Activated T-cell treated with anti-CD3 and anti-CD28 coated beads, Interleukin-2, amount 50 U/mL, for 24 hours (primary cell): ENCODE measurements at regions not wholly inside any gene's neighbourhood (a gene's known extent, or its start where the extent isn't known, plus 50 kb on each side); places are given as distances from the start of the nearest gene placed in this dataset.

ENCODE experiments used
- DNase-seq: peaks from one replicate; pipeline ENCODE4 v3.0.0-alpha.2; 2020
- H3K27ac Mint-ChIP-seq: 2 replicates; pipeline ENCODE4 v1.8.0; 2020; ENCODE audit warnings: mild to moderate bottlenecking, mixed read lengths
- H3K27me3 Mint-ChIP-seq: 2 replicates; pipeline ENCODE4 v1.8.0; 2020; ENCODE audit warnings: mixed read lengths
- H3K36me3 Mint-ChIP-seq: 2 replicates; pipeline ENCODE4 v1.8.0; 2020; ENCODE audit warnings: low read depth, mixed read lengths
- H3K4me1 Mint-ChIP-seq: 2 replicates; pipeline ENCODE4 v1.8.0; 2020; ENCODE audit warnings: low read depth, mixed read lengths
- H3K4me3 Mint-ChIP-seq: 2 replicates; pipeline ENCODE4 v1.8.0; 2020; ENCODE audit warnings: mild to moderate bottlenecking, moderate library complexity, mixed read lengths
- H3K9me3 Mint-ChIP-seq: 2 replicates; pipeline ENCODE4 v1.8.0; 2020; ENCODE audit warnings: mixed read lengths

- no peak overlapping the region for H3K27ac Mint-ChIP-seq
- H3K4me3 Mint-ChIP-seq, result no peak overlapping the region
- no peaks in the 10 kb centered on the region for H3K9me3 Mint-ChIP-seq
- no peak for DNase-seq
- no peaks in the 10 kb centered on the region for H3K4me1 Mint-ChIP-seq
- H3K27me3 Mint-ChIP-seq, result peaks cover 6% of the 10 kb centered on the region
- no peaks in the 10 kb centered on the region for H3K36me3 Mint-ChIP-seq
Measured at GRCh38 chr3:160105907-160106584, 117.4 kb downstream of the IL12A start.

DNA sequence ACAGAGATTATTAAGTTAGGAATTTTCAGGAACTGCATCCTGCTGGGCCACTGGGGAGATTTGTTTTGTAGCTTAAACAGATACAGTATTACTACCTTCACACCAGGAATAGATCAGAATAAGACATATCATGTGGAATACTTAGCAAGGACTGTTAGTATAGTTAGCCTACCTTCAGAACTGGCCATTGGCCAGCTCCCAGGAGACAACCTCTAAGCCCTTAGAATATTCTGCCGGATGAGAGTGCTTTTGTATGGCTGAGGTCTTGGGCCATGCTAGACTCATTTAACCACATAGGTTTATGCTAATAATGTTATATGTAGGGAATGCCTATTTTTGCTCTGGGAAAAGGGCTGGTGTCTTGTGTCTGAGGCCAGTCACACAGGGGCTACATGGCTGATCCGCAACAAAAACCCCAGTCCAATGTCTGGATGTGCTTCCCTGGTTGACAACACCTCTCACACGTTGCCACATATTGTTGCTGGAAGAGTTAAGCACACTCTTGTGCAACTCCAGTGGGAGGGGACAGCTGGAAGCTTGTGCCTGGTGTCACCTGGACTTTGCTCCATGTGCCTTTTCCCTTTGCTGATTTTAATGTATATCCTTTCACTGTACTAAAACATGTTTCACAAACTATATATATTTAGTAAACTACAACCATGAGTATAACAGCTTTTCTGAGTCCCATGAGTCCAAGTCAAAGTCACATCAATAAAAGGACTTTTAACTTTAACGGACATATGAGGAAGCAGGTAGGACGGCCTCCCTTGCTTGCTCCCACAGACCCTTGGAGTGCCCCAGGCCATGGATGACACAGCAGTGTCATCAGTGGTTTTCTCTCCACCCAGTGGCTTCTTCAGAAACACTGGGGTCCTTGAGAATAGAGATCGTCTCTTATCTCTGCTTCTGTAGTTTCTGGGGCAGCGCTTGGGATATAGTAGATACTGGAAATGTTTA lies 118.0 kb upstream of the C3orf80 start:
- Mint-ChIP-seq H3K4me3 (no peak overlapping the region), H3K27ac (no peak overlapping the region), H3K27me3 (peaks cover 10% of the 10 kb centered on the region), H3K4me1 (no peaks in the 10 kb centered on the region), H3K9me3 (no peaks in the 10 kb centered on the region), H3K36me3 (no peaks in the 10 kb centered on the region)
- no peak for DNase-seq

DNA sequence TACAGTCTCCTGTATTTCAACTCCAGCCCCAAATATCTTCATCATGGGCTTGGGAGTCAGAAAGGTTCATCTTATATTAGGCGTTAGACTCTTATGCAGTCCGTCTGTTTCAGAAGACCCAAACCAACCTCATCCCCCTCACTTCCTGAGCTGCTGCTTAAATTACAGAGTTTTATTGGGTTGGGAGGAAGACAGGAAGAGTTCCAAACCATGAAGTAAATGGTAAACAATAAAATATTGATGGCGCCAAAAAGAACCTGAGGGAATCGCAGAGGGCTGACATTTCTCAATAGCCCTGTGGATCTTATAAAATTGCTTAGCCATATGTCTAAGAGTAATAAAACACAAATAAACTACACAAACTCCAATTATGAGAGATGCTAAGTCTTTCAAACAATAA lies 116.9 kb upstream of the C3orf80 start:
- no peaks in the 10 kb centered on the region for H3K36me3 Mint-ChIP-seq
- no peak overlapping the region for H3K27ac Mint-ChIP-seq
- peaks cover 14% of the 10 kb centered on the region for H3K27me3 Mint-ChIP-seq
- no peaks in the 10 kb centered on the region for H3K4me1 Mint-ChIP-seq
- no peak overlapping the region for H3K4me3 Mint-ChIP-seq
- H3K9me3 Mint-ChIP-seq, result no peaks in the 10 kb centered on the region
- no peak for DNase-seq

DNA sequence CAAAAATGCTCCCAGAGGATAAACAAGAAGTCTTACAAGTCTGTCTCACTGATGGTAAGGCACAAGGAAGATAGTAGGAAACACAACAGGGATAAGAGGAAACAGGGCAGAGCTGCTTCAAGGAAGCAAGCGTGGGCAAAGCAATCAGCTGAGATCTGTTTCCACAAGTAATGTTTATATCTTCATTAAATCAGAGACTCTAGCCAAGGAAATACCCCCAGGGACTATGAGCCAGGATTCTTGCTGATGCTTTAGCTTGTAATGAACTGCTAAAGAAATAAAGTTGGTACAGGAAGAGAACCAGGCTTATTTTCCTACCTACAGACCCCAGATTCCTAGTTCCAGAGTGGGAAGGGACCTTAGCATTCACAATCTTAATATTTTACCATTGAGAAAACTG lies 112.7 kb upstream of the C3orf80 start:
- peaks cover 31% of the 10 kb centered on the region for H3K27me3 Mint-ChIP-seq
- H3K27ac Mint-ChIP-seq, result no peak overlapping the region
- no peak overlapping the region for H3K4me3 Mint-ChIP-seq
- no peaks in the 10 kb centered on the region for H3K36me3 Mint-ChIP-seq
- no peaks in the 10 kb centered on the region for H3K4me1 Mint-ChIP-seq
- no peak for DNase-seq
- H3K9me3 Mint-ChIP-seq, result no peaks in the 10 kb centered on the region

- Mint-ChIP-seq H3K4me3 (no peak overlapping the region), H3K4me1 (no peaks in the 10 kb centered on the region), H3K27ac (no peak overlapping the region), H3K36me3 (no peaks in the 10 kb centered on the region), H3K27me3 (peaks cover 36% of the 10 kb centered on the region), H3K9me3 (no peaks in the 10 kb centered on the region)
- DNase-seq, result no peak
Measured at GRCh38 chr3:160112996-160113395, 112.2 kb upstream of the C3orf80 start.

DNA sequence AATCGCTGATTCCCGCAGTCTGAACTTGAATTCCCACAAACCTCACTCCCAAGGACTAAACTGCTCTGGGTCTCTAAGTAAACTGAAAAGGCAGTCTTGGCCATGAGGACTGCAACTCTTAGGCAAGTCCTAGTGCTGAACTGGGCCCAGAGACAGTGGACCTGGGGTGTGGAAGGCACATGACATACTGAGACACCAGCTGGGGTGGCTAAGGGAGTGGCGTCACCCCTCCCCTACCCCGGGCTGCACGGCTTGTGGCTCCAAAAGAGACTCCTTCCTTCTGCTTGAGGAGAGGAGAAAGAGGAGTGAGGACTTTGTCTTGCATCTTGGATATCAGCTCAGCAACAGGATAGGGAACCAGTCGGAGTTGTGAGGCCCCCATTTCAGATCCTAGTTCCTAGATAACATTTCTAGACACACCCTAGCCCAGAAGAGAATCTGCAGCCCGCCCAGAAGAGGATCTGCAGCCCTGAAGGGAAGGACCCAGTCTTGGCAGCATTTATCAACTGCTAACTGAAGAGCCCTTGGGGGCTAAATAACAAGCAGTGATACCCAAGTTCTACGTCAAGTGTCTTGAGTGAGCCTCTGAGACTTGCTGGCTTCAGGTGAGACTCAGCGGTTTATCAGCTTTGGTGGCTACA lies 110.7 kb upstream of the C3orf80 start:
- no peaks in the 10 kb centered on the region for H3K4me1 Mint-ChIP-seq
- no peaks in the 10 kb centered on the region for H3K36me3 Mint-ChIP-seq
- H3K27me3 Mint-ChIP-seq, result peaks cover 34% of the 10 kb centered on the region

DNA sequence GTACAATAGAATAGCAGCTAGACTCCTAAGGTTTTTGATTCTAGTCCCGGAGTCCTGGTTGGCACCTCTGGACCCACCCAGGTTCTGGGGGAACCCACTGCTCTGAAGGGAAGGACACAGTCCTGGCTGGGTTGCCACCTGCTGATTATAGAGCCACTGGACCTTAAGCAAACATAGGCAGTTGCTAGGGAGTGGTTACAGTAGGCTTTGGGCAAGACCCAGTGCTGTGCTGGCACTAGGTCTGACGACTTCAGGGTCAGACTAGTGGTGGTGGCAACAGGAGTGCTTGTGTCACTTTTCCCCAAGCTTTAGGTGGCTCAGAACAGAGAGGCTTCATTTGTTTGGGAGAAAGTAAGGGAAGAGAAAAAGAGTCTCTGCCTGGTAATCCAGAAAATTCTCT lies 109.8 kb upstream of the C3orf80 start:
- Mint-ChIP-seq H3K27ac (no peak overlapping the region), H3K4me1 (no peaks in the 10 kb centered on the region), H3K36me3 (no peaks in the 10 kb centered on the region), H3K27me3 (peaks cover 38% of the 10 kb centered on the region), H3K9me3 (no peaks in the 10 kb centered on the region), H3K4me3 (no peak overlapping the region)
- no peak for DNase-seq

More for the DNA sequence above, 110.7 kb upstream of the C3orf80 start:
- DNase-seq, result no peak
- no peak overlapping the region for H3K4me3 Mint-ChIP-seq
- no peak overlapping the region for H3K27ac Mint-ChIP-seq
- no peaks in the 10 kb centered on the region for H3K9me3 Mint-ChIP-seq

DNA sequence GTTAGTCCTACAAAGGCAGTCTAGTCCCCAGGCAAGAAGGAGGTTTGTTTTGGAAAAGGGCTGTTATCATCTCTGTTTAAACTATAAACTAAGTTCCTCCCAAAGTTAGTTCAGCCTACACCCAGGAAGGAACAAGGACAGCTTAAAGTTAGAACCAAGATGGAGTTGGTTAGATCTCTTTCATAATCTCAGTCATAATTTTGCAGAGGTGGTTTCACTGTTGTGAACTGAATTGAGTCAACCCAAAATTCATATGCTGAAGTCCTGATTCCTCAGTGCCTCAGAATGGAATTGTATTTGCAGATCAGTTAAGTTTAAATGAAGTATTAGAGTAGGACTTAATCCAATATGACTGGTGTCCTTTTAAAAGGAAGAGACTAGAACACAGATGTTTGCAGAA lies 101.0 kb upstream of the C3orf80 start:
- Mint-ChIP-seq H3K27me3 (peaks cover 12% of the 10 kb centered on the region), H3K4me1 (no peaks in the 10 kb centered on the region), H3K9me3 (no peaks in the 10 kb centered on the region), H3K36me3 (no peaks in the 10 kb centered on the region), H3K4me3 (no peak overlapping the region), H3K27ac (no peak overlapping the region)
- DNase-seq, result no peak

- Mint-ChIP-seq H3K27me3 (peaks cover 15% of the 10 kb centered on the region), H3K4me1 (peaks cover 3% of the 10 kb centered on the region), H3K36me3 (no peaks in the 10 kb centered on the region), H3K27ac (no peak overlapping the region), H3K4me3 (no peak overlapping the region), H3K9me3 (no peaks in the 10 kb centered on the region)
- DNase-seq, result no peak
Measured at GRCh38 chr3:160125258-160125657, 100.0 kb upstream of the C3orf80 start.

DNA sequence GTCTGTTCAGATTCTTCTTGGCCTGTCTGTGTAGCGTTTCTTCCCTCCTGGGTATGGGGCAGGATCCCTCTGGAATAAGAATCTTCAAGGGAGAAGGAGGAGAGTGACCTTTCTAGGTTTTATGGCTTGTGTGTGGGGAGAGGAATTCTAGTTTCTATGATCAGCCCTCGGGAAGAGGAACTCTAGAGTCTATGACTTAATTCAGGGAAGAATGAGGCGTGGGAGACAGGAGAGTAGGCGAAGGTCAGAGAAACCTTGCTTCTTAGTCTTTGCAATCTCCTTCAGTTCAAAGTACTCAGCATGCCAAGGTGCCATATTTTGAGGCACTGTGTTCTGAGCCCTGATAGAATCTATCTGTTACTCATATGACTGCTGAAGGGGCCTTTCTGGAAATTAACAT lies 99.2 kb upstream of the C3orf80 start:
- Mint-ChIP-seq H3K27ac (no peak overlapping the region), H3K9me3 (no peaks in the 10 kb centered on the region), H3K36me3 (no peaks in the 10 kb centered on the region)

GRCh38 chr3:160126761-160127160 lies 98.5 kb upstream of the C3orf80 start:
- peaks cover 11% of the 10 kb centered on the region for H3K27me3 Mint-ChIP-seq
- no peak overlapping the region for H3K4me3 Mint-ChIP-seq
- DNase-seq, result no peak
- H3K4me1 Mint-ChIP-seq, result peaks cover 3% of the 10 kb centered on the region
- no peak overlapping the region for H3K27ac Mint-ChIP-seq
- no peaks in the 10 kb centered on the region for H3K36me3 Mint-ChIP-seq
- no peaks in the 10 kb centered on the region for H3K9me3 Mint-ChIP-seq

More for the DNA sequence above, 99.2 kb upstream of the C3orf80 start:
- peaks cover 11% of the 10 kb centered on the region for H3K27me3 Mint-ChIP-seq
- H3K4me3 Mint-ChIP-seq, result no peak overlapping the region
- DNase-seq, result no peak
- peaks cover 3% of the 10 kb centered on the region for H3K4me1 Mint-ChIP-seq

- no peaks in the 10 kb centered on the region for H3K9me3 Mint-ChIP-seq
- no peak overlapping the region for H3K27ac Mint-ChIP-seq
- no peaks in the 10 kb centered on the region for H3K36me3 Mint-ChIP-seq
- DNase-seq, result no peak
- H3K27me3 Mint-ChIP-seq, result peaks cover 11% of the 10 kb centered on the region
- no peak overlapping the region for H3K4me3 Mint-ChIP-seq
- peaks cover 3% of the 10 kb centered on the region for H3K4me1 Mint-ChIP-seq
Measured at GRCh38 chr3:160127308-160127707, 97.9 kb upstream of the C3orf80 start.

- H3K36me3 Mint-ChIP-seq, result no peaks in the 10 kb centered on the region
- H3K9me3 Mint-ChIP-seq, result no peaks in the 10 kb centered on the region
- no peak overlapping the region for H3K4me3 Mint-ChIP-seq
- H3K27me3 Mint-ChIP-seq, result peaks cover 11% of the 10 kb centered on the region
- H3K4me1 Mint-ChIP-seq, result peaks cover 3% of the 10 kb centered on the region
- DNase-seq, result no peak
- no peak overlapping the region for H3K27ac Mint-ChIP-seq
Measured at GRCh38 chr3:160128056-160128455, 97.2 kb upstream of the C3orf80 start.

DNA sequence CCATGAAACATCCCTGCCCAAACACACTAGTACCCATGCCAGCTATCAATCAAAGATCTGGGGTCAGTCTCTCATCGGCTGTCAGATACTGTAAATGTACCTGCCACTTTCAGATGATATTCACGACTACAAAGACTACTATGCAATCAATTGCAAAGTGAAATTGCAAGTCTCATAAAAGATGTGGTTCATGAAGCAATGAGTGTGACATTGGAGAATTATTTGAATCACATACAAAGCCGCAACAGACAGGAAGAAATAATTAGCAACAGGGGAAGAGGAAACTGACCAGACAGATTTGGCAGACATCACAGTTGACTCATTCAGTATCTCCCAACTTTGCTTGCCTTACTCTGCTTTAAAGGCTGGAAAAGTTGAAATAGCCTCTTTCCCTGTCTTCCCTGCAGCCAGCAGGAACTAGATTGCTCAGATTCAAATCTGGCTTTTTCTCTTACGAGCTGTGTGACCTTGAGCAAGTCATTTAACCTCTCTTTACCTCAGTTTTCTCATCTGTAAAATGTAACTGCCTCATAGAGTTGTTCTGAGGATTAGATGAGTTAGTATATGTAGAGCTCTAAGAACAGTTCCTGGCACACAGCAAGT lies 95.7 kb upstream of the C3orf80 start:
- Mint-ChIP-seq H3K9me3 (no peaks in the 10 kb centered on the region), H3K4me1 (peaks cover 3% of the 10 kb centered on the region), H3K27ac (no peak overlapping the region), H3K36me3 (no peaks in the 10 kb centered on the region), H3K4me3 (no peak overlapping the region), H3K27me3 (peaks cover 11% of the 10 kb centered on the region)
- DNase-seq, result no peak
